GM23338 (cell line): ENCODE measurements at regions not wholly inside any gene's neighbourhood (a gene's known extent, or its start where the extent isn't known, plus 50 kb on each side); places are given as distances from the start of the nearest gene placed in this dataset.

Experiments
- ATAC-seq: fragments of 200-7000 bp; cut with Tn5 transposase; 3 replicates; pipeline ENCODE4 v1.9.1; 2020
- DNase-seq: peaks from one replicate; pipeline ENCODE4 v3.0.0-alpha.2; 2015; ENCODE audit warnings: low spot score
- H2AFZ ChIP-seq: fragments of 200-600 bp; sonication (generic); 2 replicates; pipeline ENCODE4 v1.8.0; 2016; ENCODE audit warnings: antibody characterized with exemption, mild to moderate bottlenecking, moderate library complexity
- H3F3A ChIP-seq: fragments of 200-600 bp; sonication (generic); replicated peaks from 2 replicates; pipeline ENCODE4 v1.8.0; 2017; ENCODE audit warnings: antibody characterized with exemption, mixed run types, low read depth
- H3K27ac ChIP-seq: fragments of 200-600 bp; sonication (generic); 2 replicates; pipeline ENCODE4 v1.6.1; 2016; ENCODE audit warnings: low read depth
- H3K27me3 ChIP-seq: fragments of 200-600 bp; sonication (generic); 2 replicates; pipeline ENCODE4 v1.8.0; 2016; ENCODE audit warnings: mild to moderate bottlenecking, mixed run types, moderate library complexity; ENCODE audit not compliant: insufficient read depth
- H3K36me3 ChIP-seq: fragments of 200-600 bp; sonication (generic); 2 replicates; pipeline ENCODE4 v1.8.0; 2016; ENCODE audit warnings: mild to moderate bottlenecking; ENCODE audit not compliant: insufficient read depth
- H3K4me1 ChIP-seq: fragments of 200-600 bp; sonication (generic); 2 replicates; pipeline ENCODE4 v1.8.0; 2016; ENCODE audit warnings: mild to moderate bottlenecking, moderate library complexity; ENCODE audit not compliant: insufficient read depth
- H3K4me2 ChIP-seq: fragments of 200-600 bp; sonication (generic); 2 replicates; pipeline ENCODE4 v1.7.1; 2017; ENCODE audit warnings: mixed run types
- H3K4me3 ChIP-seq: fragments of 200-600 bp; sonication (generic); 2 replicates; pipeline ENCODE4 v1.6.1; 2016; ENCODE audit warnings: mixed run types
- H3K79me2 ChIP-seq: fragments of 200-600 bp; sonication (generic); replicated peaks from 2 replicates; pipeline ENCODE4 v1.8.0; 2017; ENCODE audit warnings: mild to moderate bottlenecking; ENCODE audit not compliant: insufficient read depth
- H3K9me2 ChIP-seq: fragments of 200-600 bp; sonication (generic); 2 replicates; pipeline ENCODE4 v1.8.0; 2017; ENCODE audit not compliant: insufficient read depth
- H4K20me1 ChIP-seq: fragments of 200-600 bp; sonication (generic); replicated peaks from 2 replicates; pipeline ENCODE4 v1.8.0; 2017; ENCODE audit warnings: mild to moderate bottlenecking; ENCODE audit not compliant: insufficient read depth
- H3K27ac Mint-ChIP-seq: 2 replicates; pipeline ENCODE4 v1.8.0; 2020; ENCODE audit warnings: inconsistent platforms, mild to moderate bottlenecking, moderate library complexity, mixed read lengths
- H3K27me3 Mint-ChIP-seq: 3 replicates; pipeline ENCODE4 v1.8.0; 2022; ENCODE audit warnings: low read depth, mild to moderate bottlenecking, moderate library complexity, mixed read lengths, inconsistent platforms; ENCODE audit not compliant: insufficient read depth, poor library complexity
- H3K36me3 Mint-ChIP-seq: 3 replicates; pipeline ENCODE4 v1.8.0; 2021; ENCODE audit warnings: low read depth, mild to moderate bottlenecking, inconsistent platforms, moderate library complexity, mixed read lengths
- H3K4me1 Mint-ChIP-seq: 3 replicates; pipeline ENCODE4 v1.8.0; 2020; ENCODE audit warnings: mild to moderate bottlenecking, inconsistent platforms, mixed read lengths
- H3K4me3 Mint-ChIP-seq: 3 replicates; pipeline ENCODE4 v1.8.0; 2021; ENCODE audit warnings: moderate library complexity, mild to moderate bottlenecking, inconsistent platforms, mixed read lengths
- H3K9me3 Mint-ChIP-seq: 3 replicates; pipeline ENCODE4 v1.8.0; 2020; ENCODE audit warnings: moderate library complexity, mild to moderate bottlenecking, inconsistent platforms, mixed read lengths
- EZH2 ChIP-seq: fragments of 200-600 bp; sonication (generic); IDR thresholded peaks from one replicate; pipeline ENCODE4 v1.8.0; 2017; ENCODE audit warnings: antibody characterized with exemption, mild to moderate bottlenecking, low read depth; ENCODE audit not compliant: unreplicated experiment
- EZH2phosphoT487 ChIP-seq: fragments of 200-600 bp; sonication (generic); IDR thresholded peaks from one replicate; pipeline ENCODE4 v1.8.1; 2018; ENCODE audit warnings: antibody characterized with exemption; ENCODE audit not compliant: unreplicated experiment
- JUNB ChIP-seq: IDR thresholded peaks from one replicate; pipeline ENCODE4 v1.6.1; 2016; ENCODE audit warnings: antibody characterized with exemption; ENCODE audit not compliant: unreplicated experiment
- NANOG ChIP-seq: IDR thresholded peaks from 2 replicates; pipeline ENCODE4 v1.6.1; 2016; ENCODE audit warnings: antibody characterized with exemption, borderline replicate concordance
- POLR2AphosphoS5 ChIP-seq: IDR thresholded peaks from 2 replicates; pipeline ENCODE4 v1.6.1; 2016; ENCODE audit warnings: antibody characterized with exemption, low read depth
- REST ChIP-seq: IDR thresholded peaks from one replicate; pipeline ENCODE4 v1.6.1; 2018; ENCODE audit warnings: antibody characterized with exemption; ENCODE audit not compliant: unreplicated experiment
- STAT1 ChIP-seq: IDR thresholded peaks from one replicate; pipeline ENCODE4 v1.6.1; 2016; ENCODE audit warnings: antibody characterized with exemption; ENCODE audit not compliant: unreplicated experiment
- ZNF462 ChIP-seq: fragments of 250-450 bp; sonication (Bioruptor Pico); IDR thresholded peaks from 2 replicates; pipeline ENCODE4 v1.5.0; 2020; ENCODE audit warnings: mild to moderate bottlenecking, moderate library complexity

- no peak for TF ChIP-seq ZNF462
- no peak for TF ChIP-seq NANOG
- no peak for TF ChIP-seq REST
- TF ChIP-seq EZH2phosphoT487: no peak
Observed at GRCh38 chr22:10780281-10780680, 4747.7 kb upstream of the OR11H1 start (continued).

- peaks cover 66% of the 10 kb centered on the region for H3K36me3 Mint-ChIP-seq
- H3K36me3 ChIP-seq: 0 out of 2 replicates have a peak, but pooled peaks cover 12% of the 10 kb centered on the region
- ATAC-seq: no peak
Observed at GRCh38 chr22:10781571-10782403, 4746.2 kb upstream of the OR11H1 start.

More at GRCh38 chr22:10781571-10782403, 4746.2 kb upstream of the OR11H1 start:
- Mint-ChIP-seq H3K4me3 (no peak overlapping the region), H3K27me3 (peaks cover 29% of the 10 kb centered on the region), H3K4me1 (no peaks in the 10 kb centered on the region; the same call in 2 of the 3 replicates), H3K27ac (no peak overlapping the region), H3K9me3 (peaks cover 76% of the 10 kb centered on the region)
- H3F3A ChIP-seq: no peaks in the 10 kb centered on the region
- H3K27ac ChIP-seq: no peak overlapping the region
- H3K27me3 ChIP-seq: no peaks in the 10 kb centered on the region
- H3K4me1 ChIP-seq: no peaks in the 10 kb centered on the region
- no peak for TF ChIP-seq REST
- no peak for TF ChIP-seq JUNB
- TF ChIP-seq EZH2phosphoT487: no peak
- no peak for TF ChIP-seq EZH2
- no peak for TF ChIP-seq NANOG
- no peak for TF ChIP-seq STAT1
- TF ChIP-seq POLR2AphosphoS5: no peak
- H3K4me2 ChIP-seq: no peak overlapping the region
- no peak overlapping the region for H3K4me3 ChIP-seq
- H3K79me2 ChIP-seq: no peaks in the 10 kb centered on the region
- H3K9me2 ChIP-seq: no peaks in the 10 kb centered on the region
- no peak overlapping the region for H2AFZ ChIP-seq
- DNase-seq: no peak
- H4K20me1 ChIP-seq: no peaks in the 10 kb centered on the region
